Panc1 (cell line): ENCODE measurements at regions not wholly inside any gene's neighbourhood (a gene's known extent, or its start where the extent isn't known, plus 50 kb on each side); places are given as distances from the start of the nearest gene placed in this dataset.

ENCODE experiments used
- ATAC-seq: fragments of 200-7000 bp; cut with Tn5 transposase; 2 replicates; pipeline ENCODE4 v1.9.1; 2020; ENCODE audit warnings: mild to moderate bottlenecking, moderate library complexity
- BruUV-seq: library from RNA; stranded (reverse); fragments of 400-500 nt; replicated peaks from 2 replicates; lab custom pipeline; 2021; lab: Mats Ljungman, UMichigan
- CTCF ChIA-PET: fragments of 300-600 bp; sonication (Branson Sonifier 250); formaldehyde crosslinking; loops from one replicate; lab custom pipeline; 2022; ENCODE audit warnings: antibody characterized with exemption; lab: Charles Lee
- POLR2A ChIA-PET: fragments of 300-600 bp; sonication (Branson Sonifier 250); formaldehyde crosslinking; loops from one replicate; lab custom pipeline; 2022; ENCODE audit warnings: antibody characterized with exemption; lab: Charles Lee
- DNase-seq: peaks from one replicate; pipeline ENCODE4 v3.0.0-alpha.2; 2010; ENCODE audit warnings: low read depth, low spot score
- H3K27ac ChIP-seq: 2 replicates; pipeline ENCODE4 v1.5.1; 2011; ENCODE audit warnings: mild to moderate bottlenecking, low read length, inconsistent platforms
- H3K27me3 ChIP-seq: fragments of 200-500 bp; sonication (Bioruptor generic); 2 replicates; pipeline ENCODE4 v1.6.0; 2014; ENCODE audit warnings: low read length, inconsistent platforms; ENCODE audit not compliant: control insufficient read depth, insufficient read depth
- H3K36me3 ChIP-seq: fragments of 200-500 bp; sonication (Bioruptor generic); 2 replicates; pipeline ENCODE4 v1.5.1; 2014; ENCODE audit warnings: inconsistent platforms, mild to moderate bottlenecking, low read length, moderate library complexity; ENCODE audit not compliant: control insufficient read depth, insufficient read depth
- H3K4me1 ChIP-seq: 2 replicates; pipeline ENCODE4 v1.5.1; 2011; ENCODE audit warnings: inconsistent platforms, mild to moderate bottlenecking, low read length, moderate library complexity; ENCODE audit not compliant: control insufficient read depth, insufficient read depth
- H3K4me3 ChIP-seq, 2 experiments: 2 replicates each; pipeline ENCODE4 v1.5.1; 2011 to 2012; ENCODE audit warnings: low read depth in 2 of 2, low read length in 2 of 2, mild to moderate bottlenecking in 2 of 2, inconsistent platforms in 1 of 2, moderate library complexity in 1 of 2
- H3K9me3 ChIP-seq: fragments of 200-500 bp; sonication (Bioruptor generic); 2 replicates; pipeline ENCODE4 v1.5.1; 2014; ENCODE audit warnings: low read depth, mild to moderate bottlenecking, inconsistent platforms, low read length, moderate library complexity; ENCODE audit not compliant: control insufficient read depth, insufficient read depth
- POLR2AphosphoS5 ChIP-seq: IDR thresholded peaks from 2 replicates; pipeline ENCODE4 v1.6.1; 2012; ENCODE audit warnings: mild to moderate bottlenecking, low read depth, low read length, moderate library complexity
- SIN3A ChIP-seq: IDR thresholded peaks from 2 replicates; pipeline ENCODE4 v1.6.1; 2012; ENCODE audit warnings: low read depth, mild to moderate bottlenecking, low read length, moderate library complexity, borderline replicate concordance; ENCODE audit not compliant: insufficient read depth
- TCF7L2 ChIP-seq: IDR thresholded peaks from 2 replicates; pipeline ENCODE4 v1.6.1; 2011; ENCODE audit warnings: mild to moderate bottlenecking, low read depth, low read length, inconsistent platforms
- in situ Hi-C: cut with HindIII; loops from 2 replicates; pipeline ENCODE4 v1.10.0; 2016; ENCODE audit warnings: low sequenced_read_pairs, low pct_unique_long_range_greater_than_20kb
- intact Hi-C: fragments of 100-400 bp; cut with micrococcal nuclease; formaldehyde crosslinking; loops from one replicate; pipeline ENCODE4 v1.10.0; 2022; ENCODE audit not compliant: unreplicated experiment
- TF ChIP-seq, protein P1 (sequence below): fragments of 450-650 bp; IDR thresholded peaks from 2 replicates; pipeline ENCODE4 v1.5.1; 2017; ENCODE audit warnings: mild to moderate bottlenecking
- TF ChIP-seq, protein P2 (sequence below), 2 experiments: IDR thresholded peaks; 2 replicates each; pipeline ENCODE4 v1.6.1; 2011 to 2012; ENCODE audit warnings: low read depth in 2 of 2, control low read depth in 1 of 2, low read length in 1 of 2, mild to moderate bottlenecking in 1 of 2, moderate library complexity in 1 of 2; ENCODE audit not compliant: insufficient read depth in 1 of 2

DNA sequence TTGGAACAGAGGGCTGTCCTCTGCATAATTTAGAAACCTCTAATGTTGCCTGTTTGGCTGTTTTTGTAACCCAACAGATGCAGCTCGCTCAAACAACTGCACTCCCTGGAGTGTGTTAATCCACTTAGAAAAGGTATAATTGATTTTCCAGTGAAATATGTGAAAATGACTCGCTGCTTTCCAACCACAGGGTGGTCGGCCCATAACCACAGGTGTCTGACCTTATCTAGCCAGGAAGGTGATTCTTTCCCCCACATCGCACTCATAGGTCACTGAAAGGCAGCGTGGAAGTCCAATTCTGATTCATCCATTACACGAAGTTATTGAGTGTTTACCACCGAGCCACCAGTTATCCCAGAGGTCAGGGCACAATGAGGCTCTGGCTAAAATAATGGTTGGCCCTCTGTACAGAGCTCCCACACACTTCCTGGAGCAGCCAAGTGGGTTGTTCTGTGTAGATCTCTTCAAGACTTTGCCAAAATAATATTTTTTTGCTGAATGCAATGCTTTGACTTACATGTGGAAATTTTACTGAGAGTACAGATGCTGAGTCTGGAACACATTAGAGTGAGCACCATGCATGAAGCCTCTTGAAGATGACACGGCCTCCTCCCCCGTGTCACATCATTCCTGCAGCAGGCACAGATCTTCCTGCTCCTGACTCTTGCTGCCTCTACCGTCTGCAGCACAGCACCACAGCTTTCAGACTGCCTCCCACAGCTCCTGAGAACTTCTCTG is 396.2 kb downstream of the ZNF516 start:
- BruUV-seq = no TSS peak
- POLR2A ChIA-PET = no interaction called here

DNA sequence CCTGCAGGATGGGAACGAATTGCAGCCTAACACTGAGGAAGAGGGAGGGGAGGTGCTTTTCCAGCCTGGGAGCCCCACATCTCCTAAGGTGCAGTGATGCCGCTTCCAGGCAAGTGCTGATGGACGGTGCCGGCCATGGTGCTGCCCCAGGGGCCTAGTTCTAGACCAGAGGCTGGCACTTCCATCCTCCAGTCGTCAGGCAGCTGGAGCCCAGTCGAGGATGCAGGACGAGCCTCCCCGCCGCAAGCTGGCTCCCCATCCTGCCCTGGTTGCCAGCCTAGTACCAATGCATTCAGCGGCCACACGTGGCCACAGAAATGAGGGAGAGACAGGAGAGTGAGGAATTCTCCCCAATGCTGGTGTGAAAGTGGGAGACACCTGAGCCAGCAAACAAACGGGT is 413.5 kb downstream of the ZNF516 start:
- no peaks in the 10 kb centered on the region for H3K27me3 ChIP-seq
- in situ Hi-C loops = no loop called here
- no TSS peak for BruUV-seq
- TF ChIP-seq POLR2AphosphoS5 (no peak), TCF7L2 (no peak), SIN3A (no peak)
- TF ChIP-seq, protein P1, sequence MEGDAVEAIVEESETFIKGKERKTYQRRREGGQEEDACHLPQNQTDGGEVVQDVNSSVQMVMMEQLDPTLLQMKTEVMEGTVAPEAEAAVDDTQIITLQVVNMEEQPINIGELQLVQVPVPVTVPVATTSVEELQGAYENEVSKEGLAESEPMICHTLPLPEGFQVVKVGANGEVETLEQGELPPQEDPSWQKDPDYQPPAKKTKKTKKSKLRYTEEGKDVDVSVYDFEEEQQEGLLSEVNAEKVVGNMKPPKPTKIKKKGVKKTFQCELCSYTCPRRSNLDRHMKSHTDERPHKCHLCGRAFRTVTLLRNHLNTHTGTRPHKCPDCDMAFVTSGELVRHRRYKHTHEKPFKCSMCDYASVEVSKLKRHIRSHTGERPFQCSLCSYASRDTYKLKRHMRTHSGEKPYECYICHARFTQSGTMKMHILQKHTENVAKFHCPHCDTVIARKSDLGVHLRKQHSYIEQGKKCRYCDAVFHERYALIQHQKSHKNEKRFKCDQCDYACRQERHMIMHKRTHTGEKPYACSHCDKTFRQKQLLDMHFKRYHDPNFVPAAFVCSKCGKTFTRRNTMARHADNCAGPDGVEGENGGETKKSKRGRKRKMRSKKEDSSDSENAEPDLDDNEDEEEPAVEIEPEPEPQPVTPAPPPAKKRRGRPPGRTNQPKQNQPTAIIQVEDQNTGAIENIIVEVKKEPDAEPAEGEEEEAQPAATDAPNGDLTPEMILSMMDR = no peak
- TF ChIP-seq, protein P2, sequence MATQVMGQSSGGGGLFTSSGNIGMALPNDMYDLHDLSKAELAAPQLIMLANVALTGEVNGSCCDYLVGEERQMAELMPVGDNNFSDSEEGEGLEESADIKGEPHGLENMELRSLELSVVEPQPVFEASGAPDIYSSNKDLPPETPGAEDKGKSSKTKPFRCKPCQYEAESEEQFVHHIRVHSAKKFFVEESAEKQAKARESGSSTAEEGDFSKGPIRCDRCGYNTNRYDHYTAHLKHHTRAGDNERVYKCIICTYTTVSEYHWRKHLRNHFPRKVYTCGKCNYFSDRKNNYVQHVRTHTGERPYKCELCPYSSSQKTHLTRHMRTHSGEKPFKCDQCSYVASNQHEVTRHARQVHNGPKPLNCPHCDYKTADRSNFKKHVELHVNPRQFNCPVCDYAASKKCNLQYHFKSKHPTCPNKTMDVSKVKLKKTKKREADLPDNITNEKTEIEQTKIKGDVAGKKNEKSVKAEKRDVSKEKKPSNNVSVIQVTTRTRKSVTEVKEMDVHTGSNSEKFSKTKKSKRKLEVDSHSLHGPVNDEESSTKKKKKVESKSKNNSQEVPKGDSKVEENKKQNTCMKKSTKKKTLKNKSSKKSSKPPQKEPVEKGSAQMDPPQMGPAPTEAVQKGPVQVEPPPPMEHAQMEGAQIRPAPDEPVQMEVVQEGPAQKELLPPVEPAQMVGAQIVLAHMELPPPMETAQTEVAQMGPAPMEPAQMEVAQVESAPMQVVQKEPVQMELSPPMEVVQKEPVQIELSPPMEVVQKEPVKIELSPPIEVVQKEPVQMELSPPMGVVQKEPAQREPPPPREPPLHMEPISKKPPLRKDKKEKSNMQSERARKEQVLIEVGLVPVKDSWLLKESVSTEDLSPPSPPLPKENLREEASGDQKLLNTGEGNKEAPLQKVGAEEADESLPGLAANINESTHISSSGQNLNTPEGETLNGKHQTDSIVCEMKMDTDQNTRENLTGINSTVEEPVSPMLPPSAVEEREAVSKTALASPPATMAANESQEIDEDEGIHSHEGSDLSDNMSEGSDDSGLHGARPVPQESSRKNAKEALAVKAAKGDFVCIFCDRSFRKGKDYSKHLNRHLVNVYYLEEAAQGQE (IDR thresholded peaks at IDR 0.05; ENCODE audit: insufficient read depth in 1 of 2, low read depth in 2 of 2, low read length in 1 of 2) = no peak
- DNase-seq (no peak), ATAC-seq (no peak)
- intact Hi-C loops = no loop called here
- H3K4me3 ChIP-seq = no peak overlapping the region
- H3K27ac ChIP-seq = no peak overlapping the region
- H3K4me1 ChIP-seq = no peaks in the 10 kb centered on the region
- no peaks in the 10 kb centered on the region for H3K9me3 ChIP-seq
- ChIA-PET CTCF (no interaction called here), POLR2A (no interaction called here)
- H3K36me3 ChIP-seq = no peaks in the 10 kb centered on the region

More for the DNA sequence above, 396.2 kb downstream of the ZNF516 start:
- Histone ChIP-seq H3K27ac (no peak overlapping the region), H3K36me3 (no peaks in the 10 kb centered on the region), H3K4me3 (no peak overlapping the region), H3K27me3 (no peaks in the 10 kb centered on the region), H3K4me1 (no peaks in the 10 kb centered on the region), H3K9me3 (0 out of 2 replicates have a peak, but pooled peaks cover under 1% of the 10 kb centered on the region)
- no peak for DNase-seq
- CTCF ChIA-PET = no interaction called here
- in situ Hi-C loops (no loop called here), intact Hi-C loops (no loop called here)
- TF ChIP-seq TCF7L2 = no peak
- TF ChIP-seq, protein P1 = no peak
- TF ChIP-seq, protein P2 (IDR thresholded peaks at IDR 0.05; ENCODE audit: insufficient read depth in 1 of 2, low read depth in 2 of 2, low read length in 1 of 2) = no peak
- no peak for TF ChIP-seq POLR2AphosphoS5
- TF ChIP-seq SIN3A = no peak
- ATAC-seq = peak; percentile 60; the same call in 1 of the 2 replicates
